GM23248 (cell line): ENCODE measurements at regions not wholly inside any gene's neighbourhood (a gene's known extent, or its start where the extent isn't known, plus 50 kb on each side); places are given as distances from the start of the nearest gene placed in this dataset.

ENCODE experiments used
- DNase-seq: peaks from one replicate; pipeline ENCODE4 v3.0.0-alpha.2; 2015
- H2AFZ ChIP-seq: fragments of 200-600 bp; sonication (generic); 2 replicates; pipeline ENCODE4 v1.6.1; 2016; ENCODE audit warnings: antibody characterized with exemption
- H3F3A ChIP-seq: fragments of 200-600 bp; sonication (generic); 2 replicates; pipeline ENCODE4 v1.6.1; 2016; ENCODE audit warnings: mild to moderate bottlenecking, antibody characterized with exemption, mixed run types; ENCODE audit not compliant: insufficient read depth
- H3K27ac ChIP-seq: fragments of 200-600 bp; sonication (generic); 2 replicates; pipeline ENCODE4 v1.5.1; 2016; ENCODE audit warnings: mild to moderate bottlenecking
- H3K27me3 ChIP-seq: fragments of 200-600 bp; sonication (generic); replicated peaks from 2 replicates; pipeline ENCODE4 v1.6.1; 2016; ENCODE audit warnings: mild to moderate bottlenecking; ENCODE audit not compliant: insufficient read depth
- H3K36me3 ChIP-seq: fragments of 200-600 bp; sonication (generic); 2 replicates; pipeline ENCODE4 v1.6.1; 2016; ENCODE audit warnings: low read depth, mild to moderate bottlenecking
- H3K4me1 ChIP-seq: fragments of 200-600 bp; sonication (generic); 2 replicates; pipeline ENCODE4 v1.6.1; 2016; ENCODE audit warnings: mild to moderate bottlenecking; ENCODE audit not compliant: insufficient read depth
- H3K4me2 ChIP-seq: fragments of 200-600 bp; sonication (generic); one replicate; pipeline ENCODE4 v1.6.1; 2016; ENCODE audit warnings: mild to moderate bottlenecking; ENCODE audit not compliant: unreplicated experiment
- H3K4me3 ChIP-seq: fragments of 200-600 bp; sonication (generic); 2 replicates; pipeline ENCODE4 v1.5.1; 2016; ENCODE audit warnings: mild to moderate bottlenecking
- H3K79me2 ChIP-seq: fragments of 200-600 bp; sonication (generic); 2 replicates; pipeline ENCODE4 v1.6.1; 2016; ENCODE audit warnings: mild to moderate bottlenecking; ENCODE audit not compliant: insufficient read depth
- H3K9ac ChIP-seq: fragments of 200-600 bp; sonication (generic); 2 replicates; pipeline ENCODE4 v1.6.1; 2016; ENCODE audit warnings: mild to moderate bottlenecking
- H3K9me2 ChIP-seq: fragments of 200-600 bp; sonication (generic); 2 replicates; pipeline ENCODE4 v1.6.1; 2016; ENCODE audit warnings: mixed run types, mild to moderate bottlenecking, moderate library complexity; ENCODE audit not compliant: insufficient read depth
- H3K9me3 ChIP-seq: fragments of 200-600 bp; sonication (generic); one replicate; pipeline ENCODE4 v1.6.1; 2017; ENCODE audit warnings: low read depth
- H4K20me1 ChIP-seq: fragments of 200-600 bp; sonication (generic); 2 replicates; pipeline ENCODE4 v1.6.0; 2016; ENCODE audit not compliant: insufficient read depth
- EZH2 ChIP-seq: fragments of 200-600 bp; sonication (generic); IDR thresholded peaks from 2 replicates; pipeline ENCODE4 v1.6.1; 2018; ENCODE audit warnings: antibody characterized with exemption, mild to moderate bottlenecking; ENCODE audit not compliant: insufficient read depth, poor library complexity, severe bottlenecking
- EZH2phosphoT487 ChIP-seq: fragments of 200-600 bp; sonication (generic); IDR thresholded peaks from 2 replicates; pipeline ENCODE4 v1.6.1; 2018; ENCODE audit warnings: antibody characterized with exemption, moderate library complexity, mild to moderate bottlenecking, low read depth; ENCODE audit not compliant: insufficient read depth
- WGBS, 2 experiments: methylation state at CpG; one replicate each; pipeline ENCODE4 v1.1.6; 2015 to 2017; ENCODE audit warnings: low lambda C conversion rate in 2 of 2, low coverage in 1 of 2; ENCODE audit errors: missing lambda C conversion rate in 2 of 2; 5-methylcytosine and 5-hydroxymethylcytosine counted together
- in situ Hi-C: fragments of 300-500 bp; cut with MboI; formaldehyde crosslinking; loops from 2 replicates; pipeline ENCODE4 v1.15.0; 2020

GRCh38 chr11:32006799-32007388, 84.0 kb upstream of the RCN1 start:
- H4K20me1 ChIP-seq = no peaks in the 10 kb centered on the region
- H3K9me3 ChIP-seq = no peaks in the 10 kb centered on the region
- WGBS, 2 experiments = 3 to 8% methylated on average over 5 of the region's 5 CpGs
- H3F3A ChIP-seq = 0 out of 2 replicates have a peak, but pooled peaks cover 3% of the 10 kb centered on the region
- DNase-seq = peak; percentile 77
- H3K36me3 ChIP-seq = no peaks in the 10 kb centered on the region
- peaks cover 29% of the 10 kb centered on the region for H3K27me3 ChIP-seq
- H2AFZ ChIP-seq = peak overlapping the region; percentile 34; the same call in 1 of the 2 replicates
- no peak for TF ChIP-seq EZH2phosphoT487
- TF ChIP-seq EZH2 = no peak
- H3K79me2 ChIP-seq = no peaks in the 10 kb centered on the region
- H3K4me2 ChIP-seq = peak overlapping the region; percentile 29
- H3K4me3 ChIP-seq = no peak overlapping the region
- H3K9ac ChIP-seq = no peak overlapping the region
- no peaks in the 10 kb centered on the region for H3K9me2 ChIP-seq
- in situ Hi-C loops = no loop called here
- H3K27ac ChIP-seq = no peak overlapping the region
- 0 out of 2 replicates have a peak, but pooled peaks cover 12% of the 10 kb centered on the region for H3K4me1 ChIP-seq

DNA sequence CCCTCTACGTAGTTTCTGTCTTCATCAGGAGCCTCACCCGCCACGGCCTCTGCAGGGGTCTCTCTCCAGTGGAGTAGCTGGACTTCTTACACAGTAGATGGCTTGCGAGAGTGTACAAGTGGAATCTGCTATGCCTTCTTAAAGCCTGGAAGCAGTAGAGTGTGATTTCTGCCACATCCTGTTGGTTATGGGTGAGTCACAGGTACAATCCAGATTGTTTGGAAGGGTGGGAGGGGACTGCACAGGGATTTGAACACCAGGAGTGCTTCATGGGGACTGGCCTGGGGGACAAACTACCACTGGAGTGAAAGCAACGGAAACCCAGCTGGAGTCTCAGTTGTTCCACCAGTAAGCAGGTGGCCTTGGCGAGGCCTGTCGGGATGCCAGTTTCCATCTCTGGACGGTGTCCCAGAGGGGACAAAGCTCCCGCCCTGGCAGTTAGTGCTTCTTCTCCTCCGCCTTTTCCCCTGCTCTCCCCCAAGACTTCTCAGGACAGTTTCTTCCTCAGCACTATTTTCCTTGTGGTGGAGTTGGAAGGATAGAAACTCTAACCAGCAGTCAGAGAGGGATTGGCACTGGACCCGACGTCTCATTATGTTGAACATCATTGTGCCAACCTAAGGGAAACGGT, 85.0 kb upstream of the RCN1 start:
- Histone ChIP-seq H3K4me3 (no peak overlapping the region), H3K27ac (no peak overlapping the region), H4K20me1 (no peaks in the 10 kb centered on the region), H3F3A (0 out of 2 replicates have a peak, but pooled peaks cover 3% of the 10 kb centered on the region), H3K9me2 (no peaks in the 10 kb centered on the region), H3K79me2 (no peaks in the 10 kb centered on the region), H3K4me2 (no peak overlapping the region), H3K36me3 (no peaks in the 10 kb centered on the region), H2AFZ (no peak overlapping the region), H3K27me3 (peaks cover 23% of the 10 kb centered on the region; the same call in 1 of the 2 replicates), H3K9ac (no peak overlapping the region), H3K4me1 (0 out of 2 replicates have a peak, but pooled peaks cover 12% of the 10 kb centered on the region), H3K9me3 (no peaks in the 10 kb centered on the region)
- TF ChIP-seq EZH2 (no peak), EZH2phosphoT487 (no peak)
- WGBS, 2 experiments = 95 to 96% methylated on average over 13 of the region's 13 CpGs
- in situ Hi-C loops = no loop called here
- DNase-seq = peak; percentile 39

DNA sequence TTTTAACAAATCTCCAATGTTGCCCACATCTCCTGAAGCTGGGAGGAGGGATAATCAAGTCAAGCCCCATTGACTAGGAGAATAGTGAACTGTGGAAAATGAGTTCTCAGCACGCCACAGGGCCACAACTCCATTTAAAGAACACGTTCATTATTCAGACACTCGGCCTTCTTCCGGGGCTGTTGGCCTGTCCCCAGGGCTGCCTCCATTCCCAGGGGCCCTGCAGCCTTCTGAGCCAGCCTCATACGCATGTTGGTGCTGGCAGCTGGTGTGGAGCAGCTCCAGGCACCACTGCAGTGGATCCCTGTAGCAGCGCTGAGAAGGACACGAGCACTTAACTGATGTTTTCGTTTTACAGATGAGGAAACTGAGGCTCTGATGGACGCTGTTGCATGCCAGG, 87.5 kb upstream of the RCN1 start:
- Histone ChIP-seq H3K9me3 (no peaks in the 10 kb centered on the region), H3K4me3 (no peak overlapping the region), H3K4me2 (no peak overlapping the region), H3K9ac (no peak overlapping the region), H3K4me1 (0 out of 2 replicates have a peak, but pooled peaks cover 12% of the 10 kb centered on the region), H3K9me2 (no peaks in the 10 kb centered on the region), H3F3A (0 out of 2 replicates have a peak, but pooled peaks cover 3% of the 10 kb centered on the region), H3K27me3 (peaks cover 14% of the 10 kb centered on the region; the same call in 1 of the 2 replicates), H2AFZ (no peak overlapping the region), H4K20me1 (no peaks in the 10 kb centered on the region), H3K79me2 (no peaks in the 10 kb centered on the region), H3K36me3 (no peaks in the 10 kb centered on the region), H3K27ac (no peak overlapping the region)
- TF ChIP-seq EZH2phosphoT487 = no peak
- no peak for TF ChIP-seq EZH2
- 67 to 71% methylated on average over 9 of the region's 9 CpGs for WGBS, 2 experiments
- DNase-seq = no peak
- in situ Hi-C loops = no loop called here

GRCh38 chr11:32002311-32002710, 88.6 kb upstream of the RCN1 start:
- Histone ChIP-seq H3K9ac (no peak overlapping the region), H3K27me3 (peaks cover 20% of the 10 kb centered on the region), H3K79me2 (no peaks in the 10 kb centered on the region), H3K4me1 (0 out of 2 replicates have a peak, but pooled peaks cover 12% of the 10 kb centered on the region), H2AFZ (no peak overlapping the region), H3K4me2 (no peak overlapping the region), H3K4me3 (no peak overlapping the region), H4K20me1 (no peaks in the 10 kb centered on the region), H3F3A (0 out of 2 replicates have a peak, but pooled peaks cover 3% of the 10 kb centered on the region), H3K27ac (no peak overlapping the region), H3K9me3 (no peaks in the 10 kb centered on the region), H3K9me2 (no peaks in the 10 kb centered on the region), H3K36me3 (no peaks in the 10 kb centered on the region)
- TF ChIP-seq EZH2 (no peak), EZH2phosphoT487 (no peak)
- DNase-seq = peak; percentile 57
- 16 to 20% methylated on average over 2 of the region's 2 CpGs for WGBS, 2 experiments
- in situ Hi-C loops = no loop called here
